Spleen (tissue), 11 donors: ENCODE measurements at regions not wholly inside any gene's neighbourhood (a gene's known extent, or its start where the extent isn't known, plus 50 kb on each side); places are given as distances from the start of the nearest gene placed in this dataset.

Experiments
- DNase-seq: peaks from one replicate; pipeline ENCODE4 v3.0.0-alpha.2; 2020
- H3K27ac ChIP-seq, 8 donors: fragments of 200-600 bp; sonication (generic) in 7 of 8; 1 replicate in 4 of 8; 2 replicates in 4 of 8; pipeline versions ENCODE4 v1.5.0 to v1.8.0; 2016 to 2021; ENCODE audit warnings: inconsistent platforms in 4 of 8, mild to moderate bottlenecking in 4 of 8, moderate library complexity in 1 of 8
- H3K27me3 ChIP-seq, 7 donors: fragments of 200-600 bp; sonication (generic) in 6 of 7; replicated peaks in 1 of 7; 1 replicate in 4 of 7; 2 replicates in 3 of 7; pipeline versions ENCODE4 v1.5.0 to v1.8.0; 2016 to 2021; ENCODE audit warnings: inconsistent platforms in 3 of 7, mild to moderate bottlenecking in 1 of 7
- H3K36me3 ChIP-seq, 6 donors: fragments of 200-600 bp; sonication (generic) in 5 of 6; 1 replicate in 4 of 6; 2 replicates in 2 of 6; pipeline versions ENCODE4 v1.5.0 to v1.8.0; 2016 to 2021; ENCODE audit warnings: inconsistent platforms in 2 of 6
- H3K4me1 ChIP-seq, 6 donors: fragments of 200-600 bp; sonication (generic) in 5 of 6; 1 replicate in 3 of 6; 2 replicates in 3 of 6; pipeline versions ENCODE4 v1.5.0 to v1.8.0; 2016 to 2021; ENCODE audit warnings: inconsistent platforms in 3 of 6
- H3K4me3 ChIP-seq, 8 donors: fragments of 200-600 bp; sonication (generic) in 7 of 8; 1 replicate in 4 of 8; 2 replicates in 4 of 8; pipeline versions ENCODE4 v1.5.0 to v1.8.0; 2016 to 2021; ENCODE audit warnings: inconsistent platforms in 4 of 8, mild to moderate bottlenecking in 4 of 8, moderate library complexity in 2 of 8
- H3K9me3 ChIP-seq, 8 donors: fragments of 200-600 bp; sonication (generic) in 7 of 8; 1 replicate in 4 of 8; 2 replicates in 4 of 8; pipeline versions ENCODE4 v1.5.0 to v1.8.0; 2016 to 2021; ENCODE audit warnings: inconsistent platforms in 4 of 8
- POLR2A ChIP-seq, 3 donors: fragments of 450-650 bp; IDR thresholded peaks; one replicate each; pipeline ENCODE4 v1.5.1; 2017; ENCODE audit warnings: antibody characterized with exemption in 3 of 3, mild to moderate bottlenecking in 1 of 3
- POLR2AphosphoS5 ChIP-seq, 3 donors: sonication (generic); formaldehyde crosslinking; IDR thresholded peaks; one replicate each; pipeline ENCODE4 v1.5.1; 2017; ENCODE audit warnings: antibody characterized with exemption in 3 of 3
- WGBS, 5 donors: extraction: QIAGEN DNeasy Blood & Tissue Kit in 3 of 5; methylation state at CpG; one replicate each; pipeline versions ENCODE4 v1.1.5 to v1.1.7; 2013 to 2018; 5-methylcytosine and 5-hydroxymethylcytosine counted together
- intact Hi-C: fragments of 100-400 bp; cut with DNase I; formaldehyde crosslinking; loops from one replicate; pipeline ENCODE4 v1.15.0; 2023; ENCODE audit warnings: low total_unique reads
- TF ChIP-seq, protein P1 (sequence below), 11 experiments: fragments of 200-600 bp in 7 of 11; fragments of 450-650 bp in 4 of 11; sonication (generic) in 4 of 11; IDR thresholded peaks in 8 of 11; conservative IDR thresholded peaks in 3 of 11; 1 replicate in 7 of 11; 2 replicates in 4 of 11; pipeline versions ENCODE4 v1.4.0 to v1.8.0; 2016 to 2021; ENCODE audit warnings: antibody characterized with exemption in 11 of 11, inconsistent platforms in 4 of 11, mild to moderate bottlenecking in 1 of 11
- donor health status: healthy with polysubstance abuse.
- donor health status: DM: no; HTN: no; CAD: no; lungs with moderate emphysema.
- donor health status: DM: no; HTN: no; CAD: no.
- donor health status: Bipolar disorder and iron deficiency.
- donor health status: healthy.
- donor health status: DM: no; HTN: no; CAD: no.
- donor health status: DM: yes; HTN: yes; CAD: no.

DNA sequence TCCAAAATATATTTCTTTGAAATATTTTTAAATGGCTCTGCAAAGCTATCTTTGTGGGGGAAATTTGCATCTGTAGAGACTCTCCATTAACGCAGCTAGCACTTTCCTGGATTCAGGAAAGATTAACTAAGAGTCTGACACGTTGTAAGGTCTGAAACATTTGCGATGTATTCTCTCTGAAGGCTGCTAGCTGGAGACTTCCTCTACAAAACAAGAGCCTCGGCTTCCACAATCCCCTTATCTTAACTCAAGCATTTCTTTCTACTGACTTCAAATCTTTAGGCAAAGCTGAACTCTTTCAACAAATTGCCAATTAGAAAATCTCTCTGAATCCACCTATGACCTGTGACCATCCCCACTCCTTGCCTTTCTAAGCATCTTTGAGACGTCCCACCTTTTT, 250.5 kb downstream of the KLF13 start:
- 50 to 72% (median 71%) methylated on average over 5 of the region's 5 CpGs for WGBS, 5 donors
- TF ChIP-seq POLR2A (IDR thresholded peaks at IDR 0.05) (no peak), POLR2AphosphoS5 (IDR thresholded peaks at IDR 0.05) (no peak)
- TF ChIP-seq, protein P1, sequence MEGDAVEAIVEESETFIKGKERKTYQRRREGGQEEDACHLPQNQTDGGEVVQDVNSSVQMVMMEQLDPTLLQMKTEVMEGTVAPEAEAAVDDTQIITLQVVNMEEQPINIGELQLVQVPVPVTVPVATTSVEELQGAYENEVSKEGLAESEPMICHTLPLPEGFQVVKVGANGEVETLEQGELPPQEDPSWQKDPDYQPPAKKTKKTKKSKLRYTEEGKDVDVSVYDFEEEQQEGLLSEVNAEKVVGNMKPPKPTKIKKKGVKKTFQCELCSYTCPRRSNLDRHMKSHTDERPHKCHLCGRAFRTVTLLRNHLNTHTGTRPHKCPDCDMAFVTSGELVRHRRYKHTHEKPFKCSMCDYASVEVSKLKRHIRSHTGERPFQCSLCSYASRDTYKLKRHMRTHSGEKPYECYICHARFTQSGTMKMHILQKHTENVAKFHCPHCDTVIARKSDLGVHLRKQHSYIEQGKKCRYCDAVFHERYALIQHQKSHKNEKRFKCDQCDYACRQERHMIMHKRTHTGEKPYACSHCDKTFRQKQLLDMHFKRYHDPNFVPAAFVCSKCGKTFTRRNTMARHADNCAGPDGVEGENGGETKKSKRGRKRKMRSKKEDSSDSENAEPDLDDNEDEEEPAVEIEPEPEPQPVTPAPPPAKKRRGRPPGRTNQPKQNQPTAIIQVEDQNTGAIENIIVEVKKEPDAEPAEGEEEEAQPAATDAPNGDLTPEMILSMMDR (IDR thresholded peaks at IDR 0.05 in 8 of 11, conservative IDR thresholded peaks at IDR 0.05 in 3 of 11): no peak
- Histone ChIP-seq H3K4me3 (no peak overlapping the region), H3K27me3 (no peaks in the 10 kb centered on the region), H3K4me1 (no peaks in the 10 kb centered on the region), H3K9me3 (peaks cover 0 to 20% (median 12%) of the 10 kb centered on the region in 8 donors), H3K36me3 (no peaks in the 10 kb centered on the region), H3K27ac (no peak overlapping the region)
- DNase-seq: no peak
- intact Hi-C loops: no loop called here

DNA sequence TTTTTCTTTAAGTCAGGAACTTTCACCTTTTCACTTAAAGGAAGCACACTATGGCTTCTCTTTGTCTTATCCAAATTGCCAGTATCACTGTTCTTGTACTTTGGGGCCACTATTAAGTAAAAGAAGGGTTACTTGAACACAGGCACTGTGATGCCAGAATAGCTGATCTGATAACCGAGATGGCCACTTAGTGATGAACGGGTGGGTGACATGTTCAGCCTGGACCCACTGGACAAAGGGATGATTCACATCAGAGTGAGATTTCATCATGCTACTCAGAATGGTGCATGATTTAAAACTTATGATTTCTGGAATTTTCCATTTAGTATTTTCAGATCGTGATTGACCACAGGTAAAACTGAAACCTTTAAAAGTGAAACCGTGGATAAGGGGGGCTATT, 252.6 kb downstream of the KLF13 start:
- no peak overlapping the region for H3K27ac ChIP-seq
- H3K4me1 ChIP-seq: no peaks in the 10 kb centered on the region
- H3K4me3 ChIP-seq: no peak overlapping the region
- H3K9me3 ChIP-seq: peaks cover 0 to 35% (median 30%) of the 10 kb centered on the region in 8 donors
- TF ChIP-seq POLR2A (IDR thresholded peaks at IDR 0.05) (no peak), POLR2AphosphoS5 (IDR thresholded peaks at IDR 0.05) (no peak)
- TF ChIP-seq, protein P1 (IDR thresholded peaks at IDR 0.05 in 8 of 11, conservative IDR thresholded peaks at IDR 0.05 in 3 of 11): no peak
- no peak for DNase-seq
- 74 to 91% (median 87%) methylated on average over 4 of the region's 4 CpGs for WGBS, 5 donors
- no peaks in the 10 kb centered on the region for H3K27me3 ChIP-seq
- H3K36me3 ChIP-seq: no peaks in the 10 kb centered on the region
- intact Hi-C loops: no loop called here

DNA sequence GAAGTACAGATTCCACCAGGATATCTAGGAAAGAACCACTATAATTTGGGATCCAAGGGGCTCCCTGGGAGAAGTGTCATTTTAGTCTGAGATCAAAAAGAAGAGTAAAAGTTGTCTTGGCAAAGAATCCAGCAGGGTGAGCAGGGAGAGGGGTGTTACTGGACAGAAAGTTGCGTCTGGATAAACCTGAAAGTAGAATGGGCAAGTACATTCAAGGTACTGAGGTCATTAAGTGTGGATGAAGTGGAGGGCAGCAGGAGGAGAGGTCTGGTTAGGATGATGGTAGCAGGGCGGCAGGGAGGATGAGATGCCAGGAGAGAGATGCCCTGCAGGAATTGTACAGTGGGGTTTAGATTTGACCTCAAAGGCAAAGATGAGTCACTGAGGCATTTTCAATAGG, 253.3 kb downstream of the KLF13 start:
- no peak for TF ChIP-seq POLR2AphosphoS5 (IDR thresholded peaks at IDR 0.05)
- no peak for TF ChIP-seq POLR2A (IDR thresholded peaks at IDR 0.05)
- TF ChIP-seq, protein P1 (IDR thresholded peaks at IDR 0.05 in 8 of 11, conservative IDR thresholded peaks at IDR 0.05 in 3 of 11): no peak
- Histone ChIP-seq H3K4me1 (no peaks in the 10 kb centered on the region), H3K4me3 (no peak overlapping the region), H3K27me3 (no peaks in the 10 kb centered on the region), H3K9me3 (peaks cover 0 to 35% (median 30%) of the 10 kb centered on the region in 8 donors), H3K27ac (no peak overlapping the region), H3K36me3 (no peaks in the 10 kb centered on the region)
- no peak for DNase-seq
- WGBS, 5 donors: 83 to 98% (median 91%) methylated on average over 2 of the region's 2 CpGs
- intact Hi-C loops: no loop called here

DNA sequence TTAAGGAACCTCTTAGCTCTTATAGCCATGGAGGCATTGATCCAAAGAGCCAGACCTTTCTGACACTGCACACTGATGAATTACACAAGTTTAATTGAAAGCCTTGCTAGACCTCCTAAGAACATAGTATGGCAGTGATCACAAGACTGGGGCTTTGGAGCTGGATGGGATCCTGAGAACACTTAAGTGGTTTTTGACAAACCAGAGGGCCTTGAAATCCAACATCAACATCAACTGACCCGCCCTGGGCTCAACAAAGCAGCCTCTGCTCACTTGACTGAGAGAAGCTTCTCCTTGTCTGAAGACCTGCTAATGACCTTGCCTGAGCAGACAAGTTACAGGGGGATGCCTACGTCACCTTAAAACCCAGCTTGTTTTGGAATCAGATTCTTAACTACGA, 257.6 kb downstream of the KLF13 start:
- no peak for TF ChIP-seq POLR2AphosphoS5 (IDR thresholded peaks at IDR 0.05)
- no peak for TF ChIP-seq POLR2A (IDR thresholded peaks at IDR 0.05)
- TF ChIP-seq, protein P1 (IDR thresholded peaks at IDR 0.05 in 8 of 11, conservative IDR thresholded peaks at IDR 0.05 in 3 of 11): no peak
- peaks cover 0 to 12% (median 0%) of the 10 kb centered on the region in 7 donors for H3K27me3 ChIP-seq
- H3K36me3 ChIP-seq: no peaks in the 10 kb centered on the region
- H3K27ac ChIP-seq: no peak overlapping the region
- intact Hi-C loops: no loop called here
- H3K4me3 ChIP-seq: no peak overlapping the region
- no peaks in the 10 kb centered on the region for H3K4me1 ChIP-seq
- 54 to 80% (median 78%) methylated on average over 2 to 3 of the region's 3 CpGs for WGBS, 5 donors
- no peak for DNase-seq
- H3K9me3 ChIP-seq: peaks cover 0 to 35% (median 30%) of the 10 kb centered on the region in 8 donors
